IMR-90 (cell line): ENCODE measurements at regions not wholly inside any gene's neighbourhood (a gene's known extent, or its start where the extent isn't known, plus 50 kb on each side); places are given as distances from the start of the nearest gene placed in this dataset.

Experiments used
- ATAC-seq: fragments of 200-7000 bp; cut with Tn5 transposase; 2 replicates; pipeline ENCODE4 v1.9.1; 2020; ENCODE audit warnings: low read depth, mild to moderate bottlenecking, moderate library complexity
- BruUV-seq: library from RNA; stranded (reverse); fragments of 400-500 nt; replicated peaks from 2 replicates; lab custom pipeline; 2021; lab: Mats Ljungman, UMichigan
- CTCF ChIA-PET: fragments of 300-600 bp; formaldehyde crosslinking; extraction: SDS; loops from one replicate; lab custom pipeline; 2021; ENCODE audit warnings: antibody characterized with exemption; lab: Yijun Ruan, JAX
- POLR2A ChIA-PET: fragments of 300-600 bp; sonication (Branson Sonifier 250); formaldehyde crosslinking; loops from one replicate; lab custom pipeline; 2022; ENCODE audit warnings: antibody characterized with exemption; ENCODE audit not compliant: unreplicated experiment; lab: Charles Lee
- DNase-seq: peaks from one replicate; pipeline ENCODE4 v3.0.0; 2013
- H2AFZ ChIP-seq: replicated peaks from 2 replicates; pipeline ENCODE3; 2013; ENCODE audit warnings: low read length, mild to moderate bottlenecking; ENCODE audit not compliant: poor library complexity
- H2AK5ac ChIP-seq: 2 replicates; pipeline ENCODE4 v1.6.1; 2013; ENCODE audit warnings: low read depth, low read length, inconsistent platforms
- H2AK9ac ChIP-seq: replicated peaks from 2 replicates; pipeline ENCODE3; 2013; ENCODE audit warnings: mild to moderate bottlenecking, low read depth, low read length, moderate library complexity; ENCODE audit not compliant: poor library complexity
- H2BK120ac ChIP-seq: 2 replicates; pipeline ENCODE4 v1.6.1; 2013; ENCODE audit warnings: low read depth, low read length, inconsistent platforms
- H2BK15ac ChIP-seq: 3 replicates; pipeline ENCODE4 v1.6.1; 2013; ENCODE audit warnings: low read depth, low read length, inconsistent platforms
- H2BK20ac ChIP-seq: 2 replicates; pipeline ENCODE4 v1.6.1; 2013; ENCODE audit warnings: low read depth, mild to moderate bottlenecking, inconsistent platforms, low read length, moderate library complexity
- H2BK5ac ChIP-seq: 2 replicates; pipeline ENCODE4 v1.6.1; 2013; ENCODE audit warnings: mild to moderate bottlenecking, low read depth, low read length, inconsistent platforms; ENCODE audit not compliant: poor library complexity, severe bottlenecking
- H3K14ac ChIP-seq: replicated peaks from 2 replicates; pipeline ENCODE4 v1.6.1; 2013; ENCODE audit warnings: low read depth, low read length, inconsistent platforms
- H3K18ac ChIP-seq: 2 replicates; pipeline ENCODE4 v1.6.1; 2013; ENCODE audit warnings: low read depth, low read length, control low read depth
- H3K23ac ChIP-seq: 2 replicates; pipeline ENCODE4 v1.6.1; 2013; ENCODE audit warnings: low read depth, low read length, inconsistent platforms
- H3K27ac ChIP-seq: 2 replicates; pipeline ENCODE4 v1.5.1; 2013; ENCODE audit warnings: mild to moderate bottlenecking, control low read depth, low read length; ENCODE audit not compliant: insufficient read depth
- H3K27me3 ChIP-seq: 2 replicates; pipeline ENCODE4 v1.6.1; 2013; ENCODE audit warnings: low read length; ENCODE audit not compliant: control insufficient read depth, insufficient read depth
- H3K36me3 ChIP-seq: 2 replicates; pipeline ENCODE4 v1.6.1; 2013; ENCODE audit warnings: low read length, mixed read lengths; ENCODE audit not compliant: control insufficient read depth, insufficient read depth
- H3K4ac ChIP-seq: 2 replicates; pipeline ENCODE4 v1.6.1; 2013; ENCODE audit warnings: low read depth, low read length, inconsistent platforms
- H3K4me1 ChIP-seq: 2 replicates; pipeline ENCODE4 v1.6.1; 2013; ENCODE audit warnings: low read length, mixed read lengths; ENCODE audit not compliant: control insufficient read depth, insufficient read depth
- H3K4me2 ChIP-seq: 2 replicates; pipeline ENCODE4 v1.6.1; 2013; ENCODE audit warnings: low read depth, mild to moderate bottlenecking, control low read depth, low read length, moderate library complexity
- H3K4me3 ChIP-seq: 2 replicates; pipeline ENCODE4 v1.5.1; 2013; ENCODE audit warnings: low read depth, mild to moderate bottlenecking, control low read depth, low read length, moderate library complexity; ENCODE audit not compliant: insufficient read depth
- H3K56ac ChIP-seq: 2 replicates; pipeline ENCODE4 v1.6.1; 2013; ENCODE audit warnings: low read length, inconsistent platforms; ENCODE audit not compliant: insufficient read depth; ENCODE audit errors: extremely low read depth
- H3K79me1 ChIP-seq, 2 experiments: 2 replicates each; pipeline ENCODE4 v1.6.1; 2013; ENCODE audit warnings: low read length in 2 of 2, inconsistent platforms in 1 of 2, low read depth in 1 of 2
- H3K9ac ChIP-seq: 2 replicates; pipeline ENCODE4 v1.6.1; 2013; ENCODE audit warnings: low read depth, low read length, control low read depth
- H3K9me1 ChIP-seq: 2 replicates; pipeline ENCODE4 v1.6.1; 2013; ENCODE audit warnings: low read length, inconsistent platforms; ENCODE audit not compliant: insufficient read depth
- H3K9me3 ChIP-seq: 2 replicates; pipeline ENCODE4 v1.6.1; 2013; ENCODE audit warnings: low read length; ENCODE audit not compliant: control insufficient read depth, insufficient read depth
- H4K20me1 ChIP-seq: 2 replicates; pipeline ENCODE4 v1.6.1; 2013; ENCODE audit warnings: low read length, inconsistent platforms; ENCODE audit not compliant: insufficient read depth
- H4K5ac ChIP-seq: 2 replicates; pipeline ENCODE4 v1.6.1; 2013; ENCODE audit warnings: mild to moderate bottlenecking, low read depth, low read length, control low read depth
- H4K8ac ChIP-seq, 2 experiments: 2 replicates each; pipeline ENCODE4 v1.6.1; 2013; ENCODE audit warnings: low read depth in 2 of 2, low read length in 2 of 2, control low read depth in 1 of 2, inconsistent platforms in 1 of 2
- H4K91ac ChIP-seq: 2 replicates; pipeline ENCODE4 v1.6.1; 2013; ENCODE audit warnings: low read depth, low read length, inconsistent platforms; ENCODE audit not compliant: insufficient read depth
- BHLHE40 ChIP-seq: fragments of 150-350 bp; IDR thresholded peaks from 2 replicates; pipeline ENCODE4 v1.6.1; 2016; ENCODE audit warnings: mild to moderate bottlenecking, low read depth, low read length
- CEBPB ChIP-seq: IDR thresholded peaks from 2 replicates; pipeline ENCODE4 v1.6.1; 2012; ENCODE audit warnings: low read depth, low read length, improper control_type of control experiment
- CHD1 ChIP-seq: IDR thresholded peaks from 2 replicates; pipeline ENCODE4 v1.6.1; 2012; ENCODE audit warnings: low read depth, low read length, improper control_type of control experiment
- CTCF ChIP-seq: conservative IDR thresholded peaks from 2 replicates; pipeline ENCODE4 v1.5.1; 2012; ENCODE audit warnings: mild to moderate bottlenecking, low read depth, low read length, improper control_type of control experiment
- ELK1 ChIP-seq: fragments of 150-350 bp; IDR thresholded peaks from 2 replicates; pipeline ENCODE4 v1.6.1; 2016; ENCODE audit warnings: low read depth, mild to moderate bottlenecking, low read length, moderate library complexity, borderline replicate concordance
- FOS ChIP-seq: fragments of 150-350 bp; IDR thresholded peaks from 2 replicates; pipeline ENCODE4 v1.6.1; 2016; ENCODE audit warnings: low read depth, low read length
- MAFK ChIP-seq: IDR thresholded peaks from 2 replicates; pipeline ENCODE4 v1.6.1; 2012; ENCODE audit warnings: low read depth, low read length, improper control_type of control experiment
- MAZ ChIP-seq: IDR thresholded peaks from 2 replicates; pipeline ENCODE4 v1.6.1; 2012; ENCODE audit warnings: low read depth, mild to moderate bottlenecking, low read length, improper control_type of control experiment, moderate library complexity, borderline replicate concordance
- MXI1 ChIP-seq: IDR thresholded peaks from 2 replicates; pipeline ENCODE4 v1.6.1; 2012; ENCODE audit warnings: low read depth, mild to moderate bottlenecking, low read length, moderate library complexity, borderline replicate concordance
- NFE2L2 ChIP-seq: fragments of 150-350 bp; IDR thresholded peaks from 2 replicates; pipeline ENCODE4 v1.6.1; 2016; ENCODE audit warnings: low read depth, mild to moderate bottlenecking, low read length
- POLR2A ChIP-seq: IDR thresholded peaks from 2 replicates; pipeline ENCODE4 v1.6.1; 2012; ENCODE audit warnings: mild to moderate bottlenecking, low read depth, low read length
- RAD21 ChIP-seq: IDR thresholded peaks from 2 replicates; pipeline ENCODE4 v1.6.1; 2012; ENCODE audit warnings: low read length, improper control_type of control experiment
- RCOR1 ChIP-seq: IDR thresholded peaks from 2 replicates; pipeline ENCODE4 v1.6.1; 2012; ENCODE audit warnings: mild to moderate bottlenecking, low read length, improper control_type of control experiment; ENCODE audit not compliant: insufficient replicate concordance
- RFX5 ChIP-seq: IDR thresholded peaks from 2 replicates; pipeline ENCODE4 v1.8.0; 2012; ENCODE audit warnings: low read depth, mild to moderate bottlenecking, low read length, moderate library complexity
- SMC3 ChIP-seq: fragments of 150-350 bp; IDR thresholded peaks from 2 replicates; pipeline ENCODE4 v1.6.1; 2016; ENCODE audit warnings: low read depth, mild to moderate bottlenecking, antibody characterized with exemption, low read length, moderate library complexity
- USF2 ChIP-seq: fragments of 150-350 bp; IDR thresholded peaks from 2 replicates; pipeline ENCODE4 v1.6.1; 2017; ENCODE audit warnings: mild to moderate bottlenecking, antibody characterized with exemption, low read length, low read depth
- WGBS, 2 experiments: methylation state at CpG; one replicate each; pipeline versions ENCODE4 v1.1.5 to v1.1.7; 2013; ENCODE audit warnings: missing lambda C conversion rate in 2 of 2; ENCODE audit not compliant: insufficient read length in 1 of 2; ENCODE audit errors: extremely low coverage in 2 of 2; 5-methylcytosine and 5-hydroxymethylcytosine counted together
- dilution Hi-C: fragments of 300-500 bp; cut with HindIII; formaldehyde crosslinking; loops from one replicate; pipeline ENCODE4 v1.14.3; 2018; ENCODE audit warnings: low sequenced_read_pairs; ENCODE audit not compliant: unreplicated experiment
- in situ Hi-C: fragments of 300-500 bp; cut with MboI; formaldehyde crosslinking; loops from 3 replicates; pipeline ENCODE4 v1.14.3; 2019; ENCODE audit warnings: low sequenced_read_pairs, inconsistent platforms, mixed read lengths
- intact Hi-C: fragments of 100-400 bp; cut with micrococcal nuclease; formaldehyde crosslinking; loops from 2 replicates; pipeline ENCODE4 v1.10.0; 2022

- Histone ChIP-seq H4K91ac (no peak overlapping the region), H2AK5ac (no peak overlapping the region), H3K4ac (no peak overlapping the region), H3K23ac (no peak overlapping the region), H2AK9ac (no peak overlapping the region), H3K79me1 (no peaks in the 10 kb centered on the region), H2BK20ac (no peak overlapping the region), H3K9me1 (no peaks in the 10 kb centered on the region), H3K4me1 (no peaks in the 10 kb centered on the region), H2AFZ (no peak overlapping the region), H3K56ac (no peak overlapping the region), H3K18ac (no peak overlapping the region), H3K14ac (no peak overlapping the region), H2BK5ac (no peak overlapping the region), H4K20me1 (no peaks in the 10 kb centered on the region), H3K27me3 (no peaks in the 10 kb centered on the region), H3K9me3 (peaks cover 66% of the 10 kb centered on the region), H3K9ac (no peak overlapping the region), H4K5ac (no peak overlapping the region), H2BK120ac (no peak overlapping the region), H2BK15ac (no peak overlapping the region), H3K4me3 (no peak overlapping the region), H3K4me2 (no peak overlapping the region), H3K36me3 (no peaks in the 10 kb centered on the region), H4K8ac (no peak overlapping the region), H3K27ac (no peak overlapping the region)
- 73% methylated on average over 5 of the region's 16 CpGs; no CpG with 5 or more reads in 1 of the 2 experiments for WGBS, 2 experiments
- in situ Hi-C loops = no loop called here
- intact Hi-C loops = no loop called here
- ATAC-seq (no peak), DNase-seq (no peak)
- dilution Hi-C loops = no loop called here
- no TSS peak for BruUV-seq
- TF ChIP-seq FOS (no peak), NFE2L2 (no peak), CTCF (no peak), USF2 (no peak), MXI1 (no peak), BHLHE40 (no peak), MAZ (no peak), POLR2A (no peak), CHD1 (no peak), ELK1 (no peak), RAD21 (no peak), MAFK (no peak), RFX5 (no peak), SMC3 (no peak), CEBPB (no peak), RCOR1 (no peak)
- POLR2A ChIA-PET = no interaction called here
- CTCF ChIA-PET = no interaction called here
These were observed 153.6 kb upstream of the PPP2R2D start for GRCh38 chr10:131747251-131747650.
